Glutamatergic neuron (in vitro differentiated cells): ENCODE measurements at regions not wholly inside any gene's neighbourhood (a gene's known extent, or its start where the extent isn't known, plus 50 kb on each side); places are given as distances from the start of the nearest gene placed in this dataset.
"Not testable (repeated sequence)": the region's sequence is repeated elsewhere in the genome, so short reads cannot be mapped to it uniquely, and the experiment has no call there.

Source experiments
- DNase-seq: peaks from one replicate; pipeline ENCODE4 v3.0.0; 2022
- H3K27ac Mint-ChIP-seq: one replicate; pipeline ENCODE4 v1.8.0; 2020; ENCODE audit warnings: mild to moderate bottlenecking, mixed read lengths, inconsistent platforms; ENCODE audit not compliant: unreplicated experiment
- H3K27me3 Mint-ChIP-seq: one replicate; pipeline ENCODE4 v1.8.0; 2020; ENCODE audit warnings: mild to moderate bottlenecking, moderate library complexity, mixed read lengths, inconsistent platforms; ENCODE audit not compliant: unreplicated experiment
- H3K36me3 Mint-ChIP-seq: one replicate; pipeline ENCODE4 v1.8.0; 2020; ENCODE audit warnings: mild to moderate bottlenecking, mixed read lengths, inconsistent platforms; ENCODE audit not compliant: unreplicated experiment
- H3K4me1 Mint-ChIP-seq: one replicate; pipeline ENCODE4 v1.8.0; 2020; ENCODE audit warnings: mild to moderate bottlenecking, low read depth, mixed read lengths, inconsistent platforms; ENCODE audit not compliant: unreplicated experiment
- H3K4me3 Mint-ChIP-seq: one replicate; pipeline ENCODE4 v1.8.0; 2020; ENCODE audit warnings: mild to moderate bottlenecking, mixed read lengths, inconsistent platforms; ENCODE audit not compliant: unreplicated experiment
- H3K9me3 Mint-ChIP-seq: one replicate; pipeline ENCODE4 v1.8.0; 2020; ENCODE audit warnings: mild to moderate bottlenecking, moderate library complexity, mixed read lengths, inconsistent platforms; ENCODE audit not compliant: unreplicated experiment
- CTCF ChIP-seq: fragments of 200-600 bp; sonication (generic); IDR thresholded peaks from one replicate; pipeline ENCODE4 v1.5.0; 2021; ENCODE audit not compliant: partially characterized antibody, unreplicated experiment

GRCh38 chr3:180762866-180763265 is 83.6 kb upstream of the CCDC39 start:
- Mint-ChIP-seq H3K4me3 (no peak overlapping the region), H3K27me3 (peaks cover 1% of the 10 kb centered on the region), H3K9me3 (no peaks in the 10 kb centered on the region), H3K4me1 (no peaks in the 10 kb centered on the region), H3K36me3 (no peaks in the 10 kb centered on the region), H3K27ac (no peak overlapping the region)
- TF ChIP-seq CTCF, result no peak
- DNase-seq, result no peak

GRCh38 chr3:180764481-180764880 is 85.2 kb upstream of the CCDC39 start:
- Mint-ChIP-seq H3K4me1 (no peaks in the 10 kb centered on the region), H3K27me3 (peaks cover 1% of the 10 kb centered on the region), H3K9me3 (no peaks in the 10 kb centered on the region), H3K36me3 (no peaks in the 10 kb centered on the region), H3K27ac (no peak overlapping the region), H3K4me3 (no peak overlapping the region)
- no peak for TF ChIP-seq CTCF
- DNase-seq, result no peak

- no peak overlapping the region for H3K27ac Mint-ChIP-seq
- no peaks in the 10 kb centered on the region for H3K27me3 Mint-ChIP-seq
- no peak for DNase-seq
- peaks cover 2% of the 10 kb centered on the region for H3K9me3 Mint-ChIP-seq
- H3K36me3 Mint-ChIP-seq, result peaks cover 16% of the 10 kb centered on the region
- no peaks in the 10 kb centered on the region for H3K4me1 Mint-ChIP-seq
- no peak overlapping the region for H3K4me3 Mint-ChIP-seq
- TF ChIP-seq CTCF, result no peak
Observed at GRCh38 chr3:180770639-180771038, 91.3 kb upstream of the CCDC39 start.

GRCh38 chr3:180776433-180776832 is 97.1 kb upstream of the CCDC39 start:
- H3K36me3 Mint-ChIP-seq, result peaks cover 51% of the 10 kb centered on the region
- H3K27ac Mint-ChIP-seq, result no peak overlapping the region
- peaks cover 11% of the 10 kb centered on the region for H3K9me3 Mint-ChIP-seq
- no peak for DNase-seq
- no peaks in the 10 kb centered on the region for H3K27me3 Mint-ChIP-seq
- H3K4me1 Mint-ChIP-seq, result no peaks in the 10 kb centered on the region
- no peak overlapping the region for H3K4me3 Mint-ChIP-seq
- no peak for TF ChIP-seq CTCF

GRCh38 chr3:180782195-180782984 is 103.1 kb upstream of the CCDC39 start:
- H3K36me3 Mint-ChIP-seq, result peaks cover 23% of the 10 kb centered on the region
- H3K27me3 Mint-ChIP-seq, result no peaks in the 10 kb centered on the region
- no peak overlapping the region for H3K27ac Mint-ChIP-seq
- TF ChIP-seq CTCF, result no peak
- no peaks in the 10 kb centered on the region for H3K4me1 Mint-ChIP-seq
- DNase-seq, result no peak
- H3K4me3 Mint-ChIP-seq, result no peak overlapping the region
- peaks cover 2% of the 10 kb centered on the region for H3K9me3 Mint-ChIP-seq

- H3K9me3 Mint-ChIP-seq, H3K36me3 Mint-ChIP-seq, DNase-seq, H3K27me3 Mint-ChIP-seq, H3K27ac Mint-ChIP-seq, H3K4me1 Mint-ChIP-seq, H3K4me3 Mint-ChIP-seq: not testable (repeated sequence)
Observed at GRCh38 chr3:180786227-180786626, 106.9 kb upstream of the CCDC39 start.
